ENCODE measurements at regions not wholly inside any gene's neighbourhood (a gene's known extent, or its start where the extent isn't known, plus 50 kb on each side); places are given as distances from the start of the nearest gene placed in this dataset.
"Not testable (repeated sequence)": the region's sequence is repeated elsewhere in the genome, so short reads cannot be mapped to it uniquely, and the experiment has no call there.

GRCh38 chr1:222187566-222188332 lies 360.2 kb downstream of the HHIPL2 start:
- in situ Hi-C loops (cut with HindIII; ENCODE audit: low pct_ligation_motif_present, low sequenced_read_pairs) = no loop called here
- DNase-seq = no peak
- no peaks in the 10 kb centered on the region for H3K36me3 ChIP-seq (replicated peaks)
- TF ChIP-seq CTCF (IDR thresholded peaks at IDR 0.05; ENCODE audit: low read depth, low read length, missing control alignments) = no peak
- H3K27me3 ChIP-seq (replicated peaks) = no peaks in the 10 kb centered on the region
- no peak overlapping the region for H3K4me3 ChIP-seq (ENCODE audit: low read depth, low read length)
- H3K27ac ChIP-seq = no peak overlapping the region

GRCh38 chr1:222182641-222183040 lies 365.3 kb downstream of the HHIPL2 start:
- Histone ChIP-seq H3K27me3 (replicated peaks) (no peaks in the 10 kb centered on the region), H3K4me3 (ENCODE audit: low read depth, low read length) (no peak overlapping the region), H3K27ac (no peak overlapping the region), H3K36me3 (replicated peaks) (no peaks in the 10 kb centered on the region)
- TF ChIP-seq CTCF (IDR thresholded peaks at IDR 0.05; ENCODE audit: low read depth, low read length, missing control alignments) = no peak
- DNase-seq = no peak
- in situ Hi-C loops (cut with HindIII; ENCODE audit: low pct_ligation_motif_present, low sequenced_read_pairs) = no loop called here

GRCh38 chr1:222181191-222181590 lies 366.7 kb downstream of the HHIPL2 start:
- in situ Hi-C loops (cut with HindIII; ENCODE audit: low pct_ligation_motif_present, low sequenced_read_pairs) = no loop called here
- DNase-seq = no peak
- Histone ChIP-seq H3K36me3 (replicated peaks) (no peaks in the 10 kb centered on the region), H3K27me3 (replicated peaks) (no peaks in the 10 kb centered on the region), H3K27ac (no peak overlapping the region), H3K4me3 (ENCODE audit: low read depth, low read length) (no peak overlapping the region)
- TF ChIP-seq CTCF (IDR thresholded peaks at IDR 0.05; ENCODE audit: low read depth, low read length, missing control alignments) = no peak

GRCh38 chr1:222177496-222177895 lies 370.4 kb downstream of the HHIPL2 start:
- H3K27ac ChIP-seq; in situ Hi-C loops (cut with HindIII; ENCODE audit: low pct_ligation_motif_present, low sequenced_read_pairs): not testable (repeated sequence)

GRCh38 chr1:222171005-222171404 lies 376.9 kb downstream of the HHIPL2 start:
- peak; percentile 29 for DNase-seq
- Histone ChIP-seq H3K27ac (no peak overlapping the region), H3K36me3 (replicated peaks) (no peaks in the 10 kb centered on the region), H3K27me3 (replicated peaks) (no peaks in the 10 kb centered on the region), H3K4me3 (ENCODE audit: low read depth, low read length) (no peak overlapping the region)
- in situ Hi-C loops (cut with HindIII; ENCODE audit: low pct_ligation_motif_present, low sequenced_read_pairs) = no loop called here
- TF ChIP-seq CTCF (IDR thresholded peaks at IDR 0.05; ENCODE audit: low read depth, low read length, missing control alignments) = peak; percentile 61

More at GRCh38 chr1:222177496-222177895, 370.4 kb downstream of the HHIPL2 start:
- not testable (repeated sequence) for H3K4me3 ChIP-seq (ENCODE audit: low read depth, low read length); H3K27me3 ChIP-seq (replicated peaks); H3K36me3 ChIP-seq (replicated peaks)
- peak; percentile 3 for DNase-seq

- H3K27ac ChIP-seq = no peak overlapping the region
- no peaks in the 10 kb centered on the region for H3K36me3 ChIP-seq (replicated peaks)
- no peaks in the 10 kb centered on the region for H3K27me3 ChIP-seq (replicated peaks)
- no peak for DNase-seq
- in situ Hi-C loops (cut with HindIII; ENCODE audit: low pct_ligation_motif_present, low sequenced_read_pairs) = no loop called here
- TF ChIP-seq CTCF (IDR thresholded peaks at IDR 0.05; ENCODE audit: low read depth, low read length, missing control alignments) = no peak
- H3K4me3 ChIP-seq (ENCODE audit: low read depth, low read length) = no peak overlapping the region
Observed at GRCh38 chr1:222168621-222169020, 379.3 kb downstream of the HHIPL2 start.

Measured in brain microvascular endothelial cell (primary cell).